Liver (tissue), 8 donors: ENCODE measurements at regions not wholly inside any gene's neighbourhood (a gene's known extent, or its start where the extent isn't known, plus 50 kb on each side); places are given as distances from the start of the nearest gene placed in this dataset.
"Not testable (repeated sequence)": the region's sequence is repeated elsewhere in the genome, so short reads cannot be mapped to it uniquely, and the experiment has no call there.

ENCODE experiments used
- DNase-seq: peaks from one replicate; pipeline ENCODE4 v3.0.0-alpha.2; 2017; ENCODE audit warnings: low spot score
- H3K27ac ChIP-seq, 2 donors: one replicate each; pipeline ENCODE4 v1.7.0; 2013; ENCODE audit warnings: inconsistent platforms in 2 of 2, low read length in 2 of 2, control low read depth in 1 of 2, low read depth in 1 of 2, mild to moderate bottlenecking in 1 of 2
- H3K27me3 ChIP-seq, 4 donors: one replicate each; pipeline versions ENCODE4 v1.6.1 to v1.7.0; 2013; ENCODE audit warnings: low read length in 3 of 4, inconsistent platforms in 1 of 4, mild to moderate bottlenecking in 1 of 4, moderate library complexity in 1 of 4; ENCODE audit not compliant: control insufficient read depth in 4 of 4, insufficient read depth in 4 of 4
- H3K36me3 ChIP-seq, 4 donors: one replicate each; pipeline versions ENCODE4 v1.6.1 to v1.7.0; 2013; ENCODE audit warnings: low read length in 3 of 4, mild to moderate bottlenecking in 3 of 4, low read depth in 1 of 4, moderate library complexity in 1 of 4; ENCODE audit not compliant: control insufficient read depth in 4 of 4, insufficient read depth in 3 of 4
- H3K4me1 ChIP-seq, 4 donors: one replicate each; pipeline versions ENCODE4 v1.6.1 to v1.7.0; 2013; ENCODE audit warnings: low read length in 3 of 4, mild to moderate bottlenecking in 3 of 4, moderate library complexity in 1 of 4; ENCODE audit not compliant: control insufficient read depth in 4 of 4, insufficient read depth in 4 of 4
- H3K4me3 ChIP-seq, 3 donors: one replicate each; pipeline versions ENCODE4 v1.6.1 to v1.7.0; 2013; ENCODE audit warnings: low read length in 3 of 3, control low read depth in 1 of 3, low read depth in 1 of 3, mild to moderate bottlenecking in 1 of 3
- H3K9ac ChIP-seq, 2 donors: one replicate each; pipeline ENCODE4 v1.7.0; 2013; ENCODE audit warnings: low read length in 2 of 2, mild to moderate bottlenecking in 2 of 2, moderate library complexity in 2 of 2, control low read depth in 1 of 2, low read depth in 1 of 2
- H3K9me3 ChIP-seq, 4 donors: one replicate each; pipeline versions ENCODE4 v1.6.1 to v1.7.0; 2013; ENCODE audit warnings: low read length in 3 of 4; ENCODE audit not compliant: control insufficient read depth in 4 of 4
- EGR1 ChIP-seq, 2 donors: IDR thresholded peaks; 2 replicates each; pipeline ENCODE4 v1.6.1; 2016 to 2018; ENCODE audit warnings: antibody characterized with exemption in 2 of 2, low read depth in 2 of 2
- GABPA ChIP-seq, 2 donors: IDR thresholded peaks in 1 of 2; conservative IDR thresholded peaks in 1 of 2; 2 replicates each; pipeline ENCODE4 v1.6.1; 2016; ENCODE audit warnings: antibody characterized with exemption in 2 of 2, mild to moderate bottlenecking in 1 of 2, moderate library complexity in 1 of 2
- HNF4A ChIP-seq, 2 donors: conservative IDR thresholded peaks; 2 replicates each; pipeline ENCODE4 v1.6.1; 2016; ENCODE audit warnings: antibody characterized with exemption in 2 of 2, mild to moderate bottlenecking in 2 of 2
- HNF4G ChIP-seq: IDR thresholded peaks from 2 replicates; pipeline ENCODE4 v1.6.1; 2016; ENCODE audit warnings: antibody characterized with exemption
- JUND ChIP-seq, 2 donors: IDR thresholded peaks; 2 replicates each; pipeline ENCODE4 v1.6.1; 2016; ENCODE audit warnings: antibody characterized with exemption in 2 of 2
- NR2F2 ChIP-seq: IDR thresholded peaks from 2 replicates; pipeline ENCODE4 v1.6.1; 2016; ENCODE audit warnings: antibody characterized with exemption
- RXRA ChIP-seq, 2 donors: IDR thresholded peaks; 2 replicates each; pipeline ENCODE4 v1.6.1; 2017 to 2018; ENCODE audit warnings: antibody characterized with exemption in 2 of 2, mild to moderate bottlenecking in 1 of 2
- TAF1 ChIP-seq: conservative IDR thresholded peaks from 2 replicates; pipeline ENCODE4 v1.6.1; 2016; ENCODE audit warnings: antibody characterized with exemption, mild to moderate bottlenecking
- WGBS: extraction: QIAGEN DNeasy Blood & Tissue Kit; methylation state at CpG from one replicate; pipeline ENCODE4 v1.1.7; 2013; 5-methylcytosine and 5-hydroxymethylcytosine counted together
- TF ChIP-seq, protein P1 (sequence below): IDR thresholded peaks from 2 replicates; pipeline ENCODE4 v1.6.1; 2016; ENCODE audit warnings: antibody characterized with exemption
- TF ChIP-seq, protein P2 (sequence below): IDR thresholded peaks from 2 replicates; pipeline ENCODE4 v1.6.1; 2016; ENCODE audit warnings: antibody characterized with exemption, mild to moderate bottlenecking
- TF ChIP-seq, protein P3 (sequence below): fragments of 150-350 bp; IDR thresholded peaks from 2 replicates; pipeline ENCODE4 v1.5.1; 2017; ENCODE audit warnings: improper control_type of control experiment, low read depth, low read length; ENCODE audit not compliant: missing input control
- donor health status: healthy.
- donor health status: healthy.
- donor health status: healthy.
- donor health status: healthy.
- donor health status: healthy.

DNA sequence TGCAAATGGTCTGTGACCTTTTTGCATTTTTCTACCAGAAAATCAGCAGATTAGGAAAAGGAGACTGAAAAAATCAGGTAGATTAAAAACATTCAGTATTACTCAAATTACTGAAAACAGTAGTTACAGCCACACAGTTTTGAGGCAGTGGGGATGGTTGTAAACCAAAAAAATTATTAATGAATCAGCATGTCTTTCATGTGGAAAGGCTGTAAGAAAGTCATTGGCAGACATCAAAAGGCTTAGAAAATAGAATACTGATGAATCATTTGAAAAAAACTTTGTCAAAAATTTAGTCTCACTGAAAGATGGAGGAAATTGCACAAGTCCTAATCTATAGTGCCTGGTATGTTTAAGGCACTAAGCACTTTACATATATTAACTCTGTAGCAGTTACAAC, 133.9 kb upstream of the GCFC2 start:
- no peaks in the 10 kb centered on the region for H3K9me3 ChIP-seq
- H3K4me1 ChIP-seq = no peaks in the 10 kb centered on the region
- TF ChIP-seq GABPA (IDR thresholded peaks at IDR 0.05 in 1 of 2, conservative IDR thresholded peaks at IDR 0.05 in 1 of 2) (no peak), HNF4A (conservative IDR thresholded peaks at IDR 0.05) (no peak), JUND (IDR thresholded peaks at IDR 0.05) (no peak), HNF4G (no peak)
- TF ChIP-seq, protein P1, sequence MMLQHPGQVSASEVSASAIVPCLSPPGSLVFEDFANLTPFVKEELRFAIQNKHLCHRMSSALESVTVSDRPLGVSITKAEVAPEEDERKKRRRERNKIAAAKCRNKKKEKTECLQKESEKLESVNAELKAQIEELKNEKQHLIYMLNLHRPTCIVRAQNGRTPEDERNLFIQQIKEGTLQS = no peak
- no peak for DNase-seq
- H3K27ac ChIP-seq = no peak overlapping the region
- no peaks in the 10 kb centered on the region for H3K27me3 ChIP-seq
- no peak overlapping the region for H3K9ac ChIP-seq
- no peak overlapping the region for H3K4me3 ChIP-seq
- no peaks in the 10 kb centered on the region for H3K36me3 ChIP-seq

DNA sequence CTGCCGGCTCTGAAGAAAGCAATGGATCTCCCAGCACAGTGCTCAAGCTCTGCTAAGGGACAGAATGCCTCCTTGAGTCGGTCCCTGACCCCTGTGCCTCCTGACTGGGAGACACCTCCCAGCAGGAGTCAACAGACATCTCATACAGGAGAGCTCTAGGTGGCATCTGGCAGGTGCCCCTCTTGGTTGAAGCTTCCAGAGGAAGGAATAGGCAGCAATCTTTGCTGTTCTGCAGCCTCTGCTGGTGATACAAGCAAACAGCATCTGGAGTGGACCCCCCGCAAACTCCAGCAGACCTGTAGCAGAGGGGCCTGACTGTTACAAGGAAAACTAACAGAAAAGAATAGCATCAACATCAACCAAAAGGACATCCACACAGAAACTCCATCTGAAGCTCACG, 123.9 kb upstream of the GCFC2 start:
- not testable (repeated sequence) for H3K4me1 ChIP-seq, H3K9me3 ChIP-seq, H3K4me3 ChIP-seq, H3K27me3 ChIP-seq, DNase-seq, H3K9ac ChIP-seq, H3K36me3 ChIP-seq, H3K27ac ChIP-seq
- 78% methylated on average over 4 of the region's 4 CpGs for WGBS

DNA sequence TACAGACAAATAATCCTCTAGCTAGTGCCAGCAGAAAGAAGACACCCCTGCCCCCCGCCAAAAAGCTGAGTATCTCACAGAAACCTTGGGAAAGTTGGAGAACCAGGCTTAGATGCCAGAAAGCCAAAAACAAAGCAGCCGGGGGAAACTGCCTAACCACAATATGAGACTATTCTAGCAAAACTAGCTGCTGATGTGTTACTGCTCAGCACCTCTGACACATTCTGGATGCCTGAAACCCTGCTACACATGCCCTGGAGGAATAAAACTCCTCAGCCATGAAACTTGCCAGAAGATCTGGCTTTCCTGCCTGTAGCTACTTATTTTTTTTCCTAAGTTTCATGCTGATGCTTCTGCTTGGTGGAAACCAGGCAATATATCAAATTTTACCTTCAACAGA, 122.7 kb upstream of the GCFC2 start:
- DNase-seq = no peak
- WGBS = 61% methylated on average over 2 of the region's 2 CpGs
- no peaks in the 10 kb centered on the region for H3K27me3 ChIP-seq

More for the DNA sequence above, 122.7 kb upstream of the GCFC2 start:
- Histone ChIP-seq H3K9ac (no peak overlapping the region), H3K27ac (no peak overlapping the region), H3K4me3 (no peak overlapping the region), H3K36me3 (no peaks in the 10 kb centered on the region), H3K4me1 (no peaks in the 10 kb centered on the region), H3K9me3 (no peaks in the 10 kb centered on the region)
- TF ChIP-seq, protein P2, sequence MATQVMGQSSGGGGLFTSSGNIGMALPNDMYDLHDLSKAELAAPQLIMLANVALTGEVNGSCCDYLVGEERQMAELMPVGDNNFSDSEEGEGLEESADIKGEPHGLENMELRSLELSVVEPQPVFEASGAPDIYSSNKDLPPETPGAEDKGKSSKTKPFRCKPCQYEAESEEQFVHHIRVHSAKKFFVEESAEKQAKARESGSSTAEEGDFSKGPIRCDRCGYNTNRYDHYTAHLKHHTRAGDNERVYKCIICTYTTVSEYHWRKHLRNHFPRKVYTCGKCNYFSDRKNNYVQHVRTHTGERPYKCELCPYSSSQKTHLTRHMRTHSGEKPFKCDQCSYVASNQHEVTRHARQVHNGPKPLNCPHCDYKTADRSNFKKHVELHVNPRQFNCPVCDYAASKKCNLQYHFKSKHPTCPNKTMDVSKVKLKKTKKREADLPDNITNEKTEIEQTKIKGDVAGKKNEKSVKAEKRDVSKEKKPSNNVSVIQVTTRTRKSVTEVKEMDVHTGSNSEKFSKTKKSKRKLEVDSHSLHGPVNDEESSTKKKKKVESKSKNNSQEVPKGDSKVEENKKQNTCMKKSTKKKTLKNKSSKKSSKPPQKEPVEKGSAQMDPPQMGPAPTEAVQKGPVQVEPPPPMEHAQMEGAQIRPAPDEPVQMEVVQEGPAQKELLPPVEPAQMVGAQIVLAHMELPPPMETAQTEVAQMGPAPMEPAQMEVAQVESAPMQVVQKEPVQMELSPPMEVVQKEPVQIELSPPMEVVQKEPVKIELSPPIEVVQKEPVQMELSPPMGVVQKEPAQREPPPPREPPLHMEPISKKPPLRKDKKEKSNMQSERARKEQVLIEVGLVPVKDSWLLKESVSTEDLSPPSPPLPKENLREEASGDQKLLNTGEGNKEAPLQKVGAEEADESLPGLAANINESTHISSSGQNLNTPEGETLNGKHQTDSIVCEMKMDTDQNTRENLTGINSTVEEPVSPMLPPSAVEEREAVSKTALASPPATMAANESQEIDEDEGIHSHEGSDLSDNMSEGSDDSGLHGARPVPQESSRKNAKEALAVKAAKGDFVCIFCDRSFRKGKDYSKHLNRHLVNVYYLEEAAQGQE = no peak
- TF ChIP-seq, protein P1 = no peak
- TF ChIP-seq EGR1 (IDR thresholded peaks at IDR 0.05; ENCODE audit: low read depth in 2 of 2) = no peak
- TF ChIP-seq, protein P3, sequence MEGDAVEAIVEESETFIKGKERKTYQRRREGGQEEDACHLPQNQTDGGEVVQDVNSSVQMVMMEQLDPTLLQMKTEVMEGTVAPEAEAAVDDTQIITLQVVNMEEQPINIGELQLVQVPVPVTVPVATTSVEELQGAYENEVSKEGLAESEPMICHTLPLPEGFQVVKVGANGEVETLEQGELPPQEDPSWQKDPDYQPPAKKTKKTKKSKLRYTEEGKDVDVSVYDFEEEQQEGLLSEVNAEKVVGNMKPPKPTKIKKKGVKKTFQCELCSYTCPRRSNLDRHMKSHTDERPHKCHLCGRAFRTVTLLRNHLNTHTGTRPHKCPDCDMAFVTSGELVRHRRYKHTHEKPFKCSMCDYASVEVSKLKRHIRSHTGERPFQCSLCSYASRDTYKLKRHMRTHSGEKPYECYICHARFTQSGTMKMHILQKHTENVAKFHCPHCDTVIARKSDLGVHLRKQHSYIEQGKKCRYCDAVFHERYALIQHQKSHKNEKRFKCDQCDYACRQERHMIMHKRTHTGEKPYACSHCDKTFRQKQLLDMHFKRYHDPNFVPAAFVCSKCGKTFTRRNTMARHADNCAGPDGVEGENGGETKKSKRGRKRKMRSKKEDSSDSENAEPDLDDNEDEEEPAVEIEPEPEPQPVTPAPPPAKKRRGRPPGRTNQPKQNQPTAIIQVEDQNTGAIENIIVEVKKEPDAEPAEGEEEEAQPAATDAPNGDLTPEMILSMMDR = no peak
- no peak for TF ChIP-seq RXRA (IDR thresholded peaks at IDR 0.05)
- TF ChIP-seq TAF1 = no peak
- no peak for TF ChIP-seq HNF4A (conservative IDR thresholded peaks at IDR 0.05)
- no peak for TF ChIP-seq NR2F2
